ENCODE measurements at regions not wholly inside any gene's neighbourhood (a gene's known extent, or its start where the extent isn't known, plus 50 kb on each side); places are given as distances from the start of the nearest gene placed in this dataset.

GRCh38 chr21:24671901-24672300 lies 935.4 kb downstream of the MRPL39 start:
- no peak overlapping the region for H3K4ac ChIP-seq (ENCODE audit: low read depth in 1 of 2, low read length in 2 of 2)
- no peak overlapping the region for H4K8ac ChIP-seq (ENCODE audit: low read length)
- H3K36me3 ChIP-seq (ENCODE audit: control insufficient read depth in 1 of 2, insufficient read depth in 2 of 2, low read depth in 1 of 2, low read length in 2 of 2) = no peaks in the 10 kb centered on the region
- no peak overlapping the region for H3K14ac ChIP-seq (ENCODE audit: low read length in 2 of 2)
- no peak overlapping the region for H2AK5ac ChIP-seq (ENCODE audit: low read length, severe bottlenecking)
- no peak overlapping the region for H2BK120ac ChIP-seq (ENCODE audit: low read depth, low read length)
- no peaks in the 10 kb centered on the region for H3K27me3 ChIP-seq (ENCODE audit: control insufficient read depth in 1 of 2, insufficient read depth in 1 of 2, low read length in 2 of 2)
- 29% methylated on average over 1 of the region's 1 CpG for WGBS
- no peak overlapping the region for H2BK15ac ChIP-seq (ENCODE audit: low read depth, poor library complexity, severe bottlenecking)
- no peaks in the 10 kb centered on the region for H3K9me3 ChIP-seq (ENCODE audit: control insufficient read depth, low read length)
- no peak overlapping the region for H3K4me2 ChIP-seq (ENCODE audit: low read length, poor library complexity, severe bottlenecking)
- no peak overlapping the region for H2AFZ ChIP-seq (ENCODE audit: low read depth, low read length)
- no peak overlapping the region for H4K91ac ChIP-seq (ENCODE audit: low read length)
- no peak overlapping the region for H3K23ac ChIP-seq (ENCODE audit: low read length in 2 of 2)
- no peak overlapping the region for H3K4me3 ChIP-seq (ENCODE audit: insufficient read depth in 1 of 2, low read depth in 1 of 2, low read length in 2 of 2)
- H2BK12ac ChIP-seq (ENCODE audit: low read length in 2 of 2) = no peak overlapping the region
- DNase-seq = no peak
- no peak overlapping the region for H3K27ac ChIP-seq (ENCODE audit: low read length, poor library complexity, severe bottlenecking)
- no peak overlapping the region for H3K9ac ChIP-seq (ENCODE audit: low read length)
- H3K79me1 ChIP-seq (replicated peaks; ENCODE audit: low read length, poor library complexity, severe bottlenecking) = no peaks in the 10 kb centered on the region
- no peak overlapping the region for H2BK5ac ChIP-seq (ENCODE audit: low read depth, low read length, poor library complexity, severe bottlenecking)
- H3K4me1 ChIP-seq (ENCODE audit: control insufficient read depth, insufficient read depth, low read depth, low read length) = no peaks in the 10 kb centered on the region
- H3K18ac ChIP-seq (ENCODE audit: low read depth in 1 of 2, low read length in 2 of 2) = no peak overlapping the region

DNA sequence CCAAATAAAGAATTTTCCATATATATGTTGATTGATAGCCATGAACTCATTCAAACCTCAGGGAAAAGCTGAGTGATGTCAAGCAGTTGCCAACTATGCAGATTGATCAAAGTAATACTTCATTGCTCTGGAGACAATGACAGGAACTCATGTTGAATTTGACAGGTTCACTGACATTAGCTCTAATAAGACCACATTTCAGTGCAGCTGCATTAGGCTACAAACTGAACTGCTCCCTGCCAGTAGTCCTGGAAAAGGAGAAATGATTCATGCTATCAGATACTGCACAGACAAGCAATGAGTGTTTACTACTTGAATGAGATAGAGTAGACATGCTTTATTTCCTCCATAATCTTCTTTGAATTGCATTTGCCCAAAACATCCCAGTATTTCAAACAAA lies 948.4 kb downstream of the MRPL39 start:
- no peak overlapping the region for H2BK12ac ChIP-seq (ENCODE audit: low read length in 2 of 2)
- no peak overlapping the region for H2AK5ac ChIP-seq (ENCODE audit: low read length, severe bottlenecking)
- no peak overlapping the region for H2AFZ ChIP-seq (ENCODE audit: low read depth, low read length)
- no peak overlapping the region for H4K91ac ChIP-seq (ENCODE audit: low read length)
- H3K9ac ChIP-seq (ENCODE audit: low read length) = no peak overlapping the region
- no peaks in the 10 kb centered on the region for H3K27me3 ChIP-seq (ENCODE audit: control insufficient read depth in 1 of 2, insufficient read depth in 1 of 2, low read length in 2 of 2)
- no peak overlapping the region for H3K4me2 ChIP-seq (ENCODE audit: low read length, poor library complexity, severe bottlenecking)
- H3K14ac ChIP-seq (ENCODE audit: low read length in 2 of 2) = no peak overlapping the region
- no peak for DNase-seq
- H3K9me3 ChIP-seq (ENCODE audit: control insufficient read depth, low read length) = no peaks in the 10 kb centered on the region
- no peak overlapping the region for H2BK5ac ChIP-seq (ENCODE audit: low read depth, low read length, poor library complexity, severe bottlenecking)
- H3K79me1 ChIP-seq (replicated peaks; ENCODE audit: low read length, poor library complexity, severe bottlenecking) = no peaks in the 10 kb centered on the region
- no peaks in the 10 kb centered on the region for H3K4me1 ChIP-seq (ENCODE audit: control insufficient read depth, insufficient read depth, low read depth, low read length)
- H3K18ac ChIP-seq (ENCODE audit: low read depth in 1 of 2, low read length in 2 of 2) = no peak overlapping the region
- H4K8ac ChIP-seq (ENCODE audit: low read length) = no peak overlapping the region
- H3K36me3 ChIP-seq (ENCODE audit: control insufficient read depth in 1 of 2, insufficient read depth in 2 of 2, low read depth in 1 of 2, low read length in 2 of 2) = no peaks in the 10 kb centered on the region
- no peak overlapping the region for H3K23ac ChIP-seq (ENCODE audit: low read length in 2 of 2)
- no peak overlapping the region for H3K27ac ChIP-seq (ENCODE audit: low read length, poor library complexity, severe bottlenecking)
- H2BK15ac ChIP-seq (ENCODE audit: low read depth, poor library complexity, severe bottlenecking) = no peak overlapping the region
- H2BK120ac ChIP-seq (ENCODE audit: low read depth, low read length) = no peak overlapping the region
- H3K4me3 ChIP-seq (ENCODE audit: insufficient read depth in 1 of 2, low read depth in 1 of 2, low read length in 2 of 2) = no peak overlapping the region
- H3K4ac ChIP-seq (ENCODE audit: low read depth in 1 of 2, low read length in 2 of 2) = no peak overlapping the region

DNA sequence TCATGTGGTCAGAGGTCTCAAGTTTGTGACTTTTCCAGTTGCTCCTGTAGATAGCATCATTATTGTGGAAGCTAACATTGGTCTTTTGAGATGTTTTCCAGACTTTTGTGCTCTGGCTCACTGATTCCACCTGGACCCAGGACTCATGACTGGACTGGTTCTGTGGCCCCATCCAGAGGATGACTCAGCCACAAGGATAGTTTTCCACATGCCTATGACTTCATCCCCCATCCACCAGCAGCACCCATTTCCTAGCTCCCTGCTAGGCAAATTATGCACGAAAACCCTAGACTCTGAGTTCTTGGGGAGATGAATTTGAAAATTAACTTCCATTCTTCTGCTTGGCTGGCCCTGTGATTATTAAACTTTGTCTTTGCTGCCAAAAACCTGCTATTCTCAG lies 949.3 kb downstream of the MRPL39 start:
- Histone ChIP-seq H3K4me3 (ENCODE audit: insufficient read depth in 1 of 2, low read depth in 1 of 2, low read length in 2 of 2) (no peak overlapping the region), H3K18ac (ENCODE audit: low read depth in 1 of 2, low read length in 2 of 2) (no peak overlapping the region), H2AFZ (ENCODE audit: low read depth, low read length) (no peak overlapping the region), H3K14ac (ENCODE audit: low read length in 2 of 2) (no peak overlapping the region), H3K4me1 (ENCODE audit: control insufficient read depth, insufficient read depth, low read depth, low read length) (no peaks in the 10 kb centered on the region), H4K8ac (ENCODE audit: low read length) (no peak overlapping the region), H3K4me2 (ENCODE audit: low read length, poor library complexity, severe bottlenecking) (no peak overlapping the region), H2BK5ac (ENCODE audit: low read depth, low read length, poor library complexity, severe bottlenecking) (no peak overlapping the region), H2BK15ac (ENCODE audit: low read depth, poor library complexity, severe bottlenecking) (no peak overlapping the region), H3K36me3 (ENCODE audit: control insufficient read depth in 1 of 2, insufficient read depth in 2 of 2, low read depth in 1 of 2, low read length in 2 of 2) (no peaks in the 10 kb centered on the region), H3K23ac (ENCODE audit: low read length in 2 of 2) (no peak overlapping the region), H3K4ac (ENCODE audit: low read depth in 1 of 2, low read length in 2 of 2) (no peak overlapping the region), H4K91ac (ENCODE audit: low read length) (no peak overlapping the region), H2AK5ac (ENCODE audit: low read length, severe bottlenecking) (no peak overlapping the region), H3K27ac (ENCODE audit: low read length, poor library complexity, severe bottlenecking) (no peak overlapping the region), H2BK12ac (ENCODE audit: low read length in 2 of 2) (no peak overlapping the region), H2BK120ac (ENCODE audit: low read depth, low read length) (no peak overlapping the region), H3K27me3 (ENCODE audit: control insufficient read depth in 1 of 2, insufficient read depth in 1 of 2, low read length in 2 of 2) (no peaks in the 10 kb centered on the region), H3K9ac (ENCODE audit: low read length) (no peak overlapping the region), H3K79me1 (replicated peaks; ENCODE audit: low read length, poor library complexity, severe bottlenecking) (no peaks in the 10 kb centered on the region), H3K9me3 (ENCODE audit: control insufficient read depth, low read length) (no peaks in the 10 kb centered on the region)
- 22% methylated on average over 1 of the region's 1 CpG for WGBS
- DNase-seq = no peak

DNA sequence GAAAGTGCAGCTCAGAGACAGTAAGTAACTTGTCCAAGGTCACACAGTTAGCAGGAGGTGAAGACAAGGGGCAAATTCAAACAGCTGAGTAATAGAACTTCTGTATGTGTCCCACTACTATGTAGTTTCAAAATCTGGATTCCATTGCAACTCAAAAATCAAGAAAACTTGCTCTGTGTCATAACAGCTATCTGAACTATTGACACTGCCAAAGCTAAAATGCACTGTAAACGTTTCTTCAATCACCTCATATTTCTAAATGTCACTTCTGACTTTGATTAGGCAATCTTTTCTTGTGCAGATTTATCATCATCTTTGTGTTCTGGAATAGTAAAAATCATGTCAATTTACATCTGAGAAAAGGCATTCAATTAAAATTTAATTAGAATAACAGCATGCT lies 957.6 kb downstream of the MRPL39 start:
- DNase-seq = no peak
- no peak overlapping the region for H2BK15ac ChIP-seq (ENCODE audit: low read depth, poor library complexity, severe bottlenecking)
- H3K27me3 ChIP-seq (ENCODE audit: control insufficient read depth in 1 of 2, insufficient read depth in 1 of 2, low read length in 2 of 2) = no peaks in the 10 kb centered on the region
- H3K18ac ChIP-seq (ENCODE audit: low read depth in 1 of 2, low read length in 2 of 2) = no peak overlapping the region
- no peak overlapping the region for H2AK5ac ChIP-seq (ENCODE audit: low read length, severe bottlenecking)
- H3K4me2 ChIP-seq (ENCODE audit: low read length, poor library complexity, severe bottlenecking) = no peak overlapping the region
- no peak overlapping the region for H3K23ac ChIP-seq (ENCODE audit: low read length in 2 of 2)
- H3K14ac ChIP-seq (ENCODE audit: low read length in 2 of 2) = no peak overlapping the region
- no peak overlapping the region for H2AFZ ChIP-seq (ENCODE audit: low read depth, low read length)
- H2BK5ac ChIP-seq (ENCODE audit: low read depth, low read length, poor library complexity, severe bottlenecking) = no peak overlapping the region
- no peak overlapping the region for H3K9ac ChIP-seq (ENCODE audit: low read length)
- no peak overlapping the region for H3K4ac ChIP-seq (ENCODE audit: low read depth in 1 of 2, low read length in 2 of 2)
- 0% methylated on average over 1 of the region's 1 CpG for WGBS
- H3K79me1 ChIP-seq (replicated peaks; ENCODE audit: low read length, poor library complexity, severe bottlenecking) = no peaks in the 10 kb centered on the region
- H3K27ac ChIP-seq (ENCODE audit: low read length, poor library complexity, severe bottlenecking) = no peak overlapping the region
- H3K36me3 ChIP-seq (ENCODE audit: control insufficient read depth in 1 of 2, insufficient read depth in 2 of 2, low read depth in 1 of 2, low read length in 2 of 2) = no peaks in the 10 kb centered on the region
- no peak overlapping the region for H4K8ac ChIP-seq (ENCODE audit: low read length)
- H4K91ac ChIP-seq (ENCODE audit: low read length) = no peak overlapping the region
- H3K9me3 ChIP-seq (ENCODE audit: control insufficient read depth, low read length) = peaks cover 6% of the 10 kb centered on the region
- H3K4me1 ChIP-seq (ENCODE audit: control insufficient read depth, insufficient read depth, low read depth, low read length) = no peaks in the 10 kb centered on the region
- no peak overlapping the region for H3K4me3 ChIP-seq (ENCODE audit: insufficient read depth in 1 of 2, low read depth in 1 of 2, low read length in 2 of 2)
- no peak overlapping the region for H2BK120ac ChIP-seq (ENCODE audit: low read depth, low read length)
- no peak overlapping the region for H2BK12ac ChIP-seq (ENCODE audit: low read length in 2 of 2)

All from mesenchymal stem cell (in vitro differentiated cells and primary cell).